Loucy (cell line): ENCODE measurements at regions not wholly inside any gene's neighbourhood (a gene's known extent, or its start where the extent isn't known, plus 50 kb on each side); places are given as distances from the start of the nearest gene placed in this dataset.

ENCODE experiments used
- H2AFZ ChIP-seq: fragments of 200-600 bp; sonication (generic); 2 replicates; pipeline ENCODE4 v1.6.0; 2016; ENCODE audit warnings: antibody characterized with exemption, mild to moderate bottlenecking, low read length, moderate library complexity
- H3F3A ChIP-seq: fragments of 200-600 bp; 2 replicates; pipeline ENCODE4 v1.6.0; 2016; ENCODE audit warnings: antibody characterized with exemption, low read depth, mild to moderate bottlenecking
- H3K27me3 ChIP-seq: fragments of 200-600 bp; sonication (generic); 2 replicates; pipeline ENCODE4 v1.6.1; 2014; ENCODE audit warnings: low read length, mild to moderate bottlenecking; ENCODE audit not compliant: insufficient read depth, poor library complexity, severe bottlenecking
- H3K36me3 ChIP-seq: fragments of 200-600 bp; sonication (generic); 2 replicates; pipeline ENCODE4 v1.6.1; 2016; ENCODE audit warnings: low read length; ENCODE audit not compliant: insufficient read depth
- H3K4me1 ChIP-seq: fragments of 200-600 bp; sonication (generic); 2 replicates; pipeline ENCODE4 v1.5.1; 2014; ENCODE audit warnings: low read length, mild to moderate bottlenecking; ENCODE audit not compliant: insufficient read depth, poor library complexity, severe bottlenecking
- H3K4me2 ChIP-seq: fragments of 200-600 bp; sonication (generic); 2 replicates; pipeline ENCODE4 v1.6.0; 2014; ENCODE audit warnings: antibody characterized with exemption, low read length, low read depth, mild to moderate bottlenecking; ENCODE audit not compliant: poor library complexity, severe bottlenecking
- H3K4me3 ChIP-seq: fragments of 200-600 bp; sonication (generic); 2 replicates; pipeline ENCODE4 v1.5.1; 2014; ENCODE audit warnings: low read length, mild to moderate bottlenecking, mixed read lengths; ENCODE audit not compliant: poor library complexity, severe bottlenecking
- H3K79me2 ChIP-seq: fragments of 200-600 bp; sonication (generic); 2 replicates; pipeline ENCODE4 v1.6.1; 2014; ENCODE audit warnings: low read length; ENCODE audit not compliant: insufficient read depth
- H3K9ac ChIP-seq: fragments of 200-600 bp; sonication (generic); 2 replicates; pipeline ENCODE4 v1.6.0; 2014; ENCODE audit warnings: mild to moderate bottlenecking, low read depth, low read length, moderate library complexity; ENCODE audit not compliant: poor library complexity, severe bottlenecking
- H3K9me2 ChIP-seq: fragments of 200-600 bp; sonication (generic); replicated peaks from 2 replicates; pipeline ENCODE4 v1.6.1; 2016; ENCODE audit warnings: low read depth, low read length, mixed read lengths
- H3K9me3 ChIP-seq: fragments of 200-600 bp; sonication (generic); 2 replicates; pipeline ENCODE4 v1.6.1; 2014; ENCODE audit warnings: mild to moderate bottlenecking, antibody characterized with exemption, low read length, low read depth; ENCODE audit not compliant: insufficient read depth
- H4K20me1 ChIP-seq: fragments of 200-600 bp; sonication (generic); 2 replicates; pipeline ENCODE4 v1.6.0; 2014; ENCODE audit warnings: antibody characterized with exemption, low read length, mild to moderate bottlenecking; ENCODE audit not compliant: insufficient read depth, poor library complexity, severe bottlenecking
- EZH2phosphoT487 ChIP-seq: fragments of 200-600 bp; IDR thresholded peaks from 2 replicates; pipeline ENCODE4 v1.6.1; 2018; ENCODE audit warnings: antibody characterized with exemption, mild to moderate bottlenecking, moderate library complexity, borderline replicate concordance
- TF ChIP-seq, protein P1 (sequence below): fragments of 200-600 bp; sonication (generic); conservative IDR thresholded peaks from 2 replicates; pipeline ENCODE4 v1.5.1; 2014; ENCODE audit warnings: mild to moderate bottlenecking, antibody characterized with exemption, low read length

- no peaks in the 10 kb centered on the region for H3K36me3 ChIP-seq
- no peaks in the 10 kb centered on the region for H4K20me1 ChIP-seq
- no peaks in the 10 kb centered on the region for H3K4me1 ChIP-seq
- no peaks in the 10 kb centered on the region for H3F3A ChIP-seq
- H3K9me2 ChIP-seq, result no peaks in the 10 kb centered on the region
- no peak overlapping the region for H3K4me3 ChIP-seq
- no peak overlapping the region for H3K4me2 ChIP-seq
- no peak overlapping the region for H2AFZ ChIP-seq
- H3K9ac ChIP-seq, result no peak overlapping the region
- H3K79me2 ChIP-seq, result no peaks in the 10 kb centered on the region
- H3K9me3 ChIP-seq, result no peaks in the 10 kb centered on the region
- TF ChIP-seq, protein P1, sequence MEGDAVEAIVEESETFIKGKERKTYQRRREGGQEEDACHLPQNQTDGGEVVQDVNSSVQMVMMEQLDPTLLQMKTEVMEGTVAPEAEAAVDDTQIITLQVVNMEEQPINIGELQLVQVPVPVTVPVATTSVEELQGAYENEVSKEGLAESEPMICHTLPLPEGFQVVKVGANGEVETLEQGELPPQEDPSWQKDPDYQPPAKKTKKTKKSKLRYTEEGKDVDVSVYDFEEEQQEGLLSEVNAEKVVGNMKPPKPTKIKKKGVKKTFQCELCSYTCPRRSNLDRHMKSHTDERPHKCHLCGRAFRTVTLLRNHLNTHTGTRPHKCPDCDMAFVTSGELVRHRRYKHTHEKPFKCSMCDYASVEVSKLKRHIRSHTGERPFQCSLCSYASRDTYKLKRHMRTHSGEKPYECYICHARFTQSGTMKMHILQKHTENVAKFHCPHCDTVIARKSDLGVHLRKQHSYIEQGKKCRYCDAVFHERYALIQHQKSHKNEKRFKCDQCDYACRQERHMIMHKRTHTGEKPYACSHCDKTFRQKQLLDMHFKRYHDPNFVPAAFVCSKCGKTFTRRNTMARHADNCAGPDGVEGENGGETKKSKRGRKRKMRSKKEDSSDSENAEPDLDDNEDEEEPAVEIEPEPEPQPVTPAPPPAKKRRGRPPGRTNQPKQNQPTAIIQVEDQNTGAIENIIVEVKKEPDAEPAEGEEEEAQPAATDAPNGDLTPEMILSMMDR, result no peak
- TF ChIP-seq EZH2phosphoT487, result no peak
- H3K27me3 ChIP-seq, result no peaks in the 10 kb centered on the region
Measured at GRCh38 chr16:49023050-49023449, 258.6 kb downstream of the CBLN1 start.

DNA sequence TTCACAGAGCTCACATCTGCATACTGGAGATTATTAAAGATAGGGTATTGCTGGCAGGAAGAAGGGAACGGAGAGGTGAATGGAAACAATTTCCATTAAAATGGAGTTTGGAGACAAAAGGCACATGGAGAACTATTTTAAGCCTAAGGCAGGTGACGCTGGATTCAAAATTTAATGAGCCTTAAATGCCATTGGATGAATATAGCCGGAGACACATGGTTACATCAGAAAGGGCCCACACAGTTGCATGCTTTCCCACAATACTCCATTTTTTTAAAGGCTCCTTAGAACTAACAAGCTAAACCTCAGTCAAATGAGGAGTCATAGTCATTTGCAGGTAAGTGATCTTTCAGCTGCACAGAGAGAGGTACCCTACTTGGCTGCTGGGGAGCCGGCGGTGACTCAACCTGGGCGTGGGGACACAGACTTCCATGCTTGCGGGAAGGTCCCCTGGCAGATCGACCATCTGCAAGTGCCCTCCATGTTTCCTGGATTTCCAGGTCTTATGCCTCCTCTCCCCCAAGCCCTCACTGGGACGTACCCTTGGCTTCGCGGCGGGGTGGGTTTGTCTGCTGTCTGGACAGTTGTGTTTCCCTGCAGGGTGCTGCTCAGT lies 259.2 kb downstream of the CBLN1 start:
- no peaks in the 10 kb centered on the region for H4K20me1 ChIP-seq
- H3K4me1 ChIP-seq, result no peaks in the 10 kb centered on the region
- no peak for TF ChIP-seq EZH2phosphoT487
- TF ChIP-seq, protein P1, result no peak
- no peak overlapping the region for H3K9ac ChIP-seq
- no peaks in the 10 kb centered on the region for H3K27me3 ChIP-seq
- H3K4me3 ChIP-seq, result no peak overlapping the region
- H3F3A ChIP-seq, result no peaks in the 10 kb centered on the region
- no peak overlapping the region for H2AFZ ChIP-seq
- H3K36me3 ChIP-seq, result no peaks in the 10 kb centered on the region
- H3K9me2 ChIP-seq, result no peaks in the 10 kb centered on the region
- no peaks in the 10 kb centered on the region for H3K79me2 ChIP-seq
- no peaks in the 10 kb centered on the region for H3K9me3 ChIP-seq
- no peak overlapping the region for H3K4me2 ChIP-seq

- Histone ChIP-seq H3K4me1 (no peaks in the 10 kb centered on the region), H3F3A (no peaks in the 10 kb centered on the region), H3K9me3 (no peaks in the 10 kb centered on the region), H3K9me2 (no peaks in the 10 kb centered on the region), H3K9ac (no peak overlapping the region), H3K27me3 (no peaks in the 10 kb centered on the region), H3K79me2 (no peaks in the 10 kb centered on the region), H3K36me3 (no peaks in the 10 kb centered on the region), H4K20me1 (no peaks in the 10 kb centered on the region), H2AFZ (no peak overlapping the region), H3K4me2 (no peak overlapping the region), H3K4me3 (no peak overlapping the region)
- TF ChIP-seq, protein P1, result no peak
- no peak for TF ChIP-seq EZH2phosphoT487
Measured at GRCh38 chr16:49021136-49021535, 260.5 kb downstream of the CBLN1 start.
